Stromal cell of bone marrow (primary cell): ENCODE measurements at regions not wholly inside any gene's neighbourhood (a gene's known extent, or its start where the extent isn't known, plus 50 kb on each side); places are given as distances from the start of the nearest gene placed in this dataset.
"Not testable (repeated sequence)": the region's sequence is repeated elsewhere in the genome, so short reads cannot be mapped to it uniquely, and the experiment has no call there.

ENCODE experiments used
- DNase-seq: peaks from one replicate; pipeline ENCODE4 v3.0.0-alpha.2; 2012; ENCODE audit warnings: low read depth

DNA sequence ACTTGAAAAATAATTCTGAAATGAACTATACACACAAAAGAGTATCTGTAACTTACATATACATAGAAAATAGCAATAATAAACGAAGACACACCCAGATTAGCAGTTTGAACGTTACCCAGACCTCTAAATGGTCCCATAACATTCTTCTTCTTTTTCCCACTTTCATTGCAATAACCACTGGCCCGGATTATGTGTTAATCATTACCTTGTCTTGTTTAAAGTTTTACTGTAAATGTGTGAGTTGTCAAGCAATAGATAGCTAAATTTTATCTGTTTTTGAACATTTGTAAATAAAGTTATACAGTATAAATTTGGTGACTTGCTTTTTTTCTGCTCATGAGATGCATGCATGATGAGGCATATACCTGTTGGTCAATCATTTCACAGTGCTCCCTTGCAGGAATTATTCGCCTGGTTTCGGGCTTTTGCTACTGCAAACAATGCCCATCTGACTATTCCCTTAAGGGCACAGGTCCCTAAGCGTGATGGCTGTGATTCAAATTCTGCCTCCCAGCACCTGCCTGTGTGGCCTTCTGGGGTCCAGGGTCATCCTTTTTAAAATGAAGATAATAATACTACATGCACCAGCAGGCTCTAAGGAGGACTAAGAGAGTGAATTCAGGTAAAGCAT is 66.1 kb downstream of the GADD45G start:
- no peak for DNase-seq

DNA sequence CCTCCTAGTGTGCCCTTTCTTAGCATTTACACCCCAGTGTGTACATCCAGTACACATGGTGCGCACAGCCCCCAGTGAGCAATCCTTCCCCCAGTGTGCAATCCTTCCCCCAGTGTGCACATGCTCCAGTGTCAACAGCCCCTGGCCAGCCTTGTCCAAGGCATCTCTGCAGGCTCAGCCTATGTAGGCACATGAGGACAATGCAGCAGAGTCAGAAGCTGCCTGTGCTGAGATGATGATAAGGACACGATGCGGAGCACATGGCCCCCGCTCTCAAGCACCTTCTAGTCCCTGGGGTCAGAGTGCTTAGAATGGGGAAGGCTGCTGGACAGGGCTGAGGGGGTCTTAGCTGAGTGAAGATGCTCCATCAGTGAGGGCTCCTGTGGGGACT is 69.8 kb downstream of the GADD45G start:
- DNase-seq: no peak

GRCh38 chr9:89675058-89675742 is 70.4 kb downstream of the GADD45G start:
- no peak for DNase-seq

DNA sequence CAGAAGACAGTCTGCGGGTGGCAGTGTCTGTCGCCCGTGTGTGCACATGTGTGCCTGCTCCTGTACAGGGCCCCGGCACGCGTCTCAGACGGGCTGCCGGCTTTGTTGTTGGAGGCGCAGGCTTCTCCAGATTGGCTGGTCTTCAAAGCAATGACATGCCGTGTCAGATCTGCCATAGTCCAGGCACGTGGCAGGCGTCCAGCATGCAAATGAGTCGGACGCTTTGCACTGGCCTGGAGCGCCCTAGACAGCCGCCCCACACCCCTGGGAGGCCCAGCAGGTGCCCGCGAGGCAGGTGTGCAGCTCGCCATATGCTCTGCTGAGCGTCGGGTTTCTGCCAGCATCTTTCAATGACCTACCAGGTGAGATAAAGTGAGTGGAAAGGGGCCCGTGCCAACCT is 71.5 kb downstream of the GADD45G start:
- no peak for DNase-seq

GRCh38 chr9:89677702-89678395 is 73.0 kb downstream of the GADD45G start:
- no peak for DNase-seq

GRCh38 chr9:89678396-89679015 is 73.7 kb downstream of the GADD45G start:
- DNase-seq: no peak

- DNase-seq: no peak
Measured at GRCh38 chr9:89679016-89679415, 74.2 kb downstream of the GADD45G start.

GRCh38 chr9:89679581-89679980 is 74.8 kb downstream of the GADD45G start:
- no peak for DNase-seq

GRCh38 chr9:89680547-89681467 is 76.0 kb downstream of the GADD45G start:
- DNase-seq: no peak

- not testable (repeated sequence) for DNase-seq
Measured at GRCh38 chr9:89681468-89681859, 76.7 kb downstream of the GADD45G start.

DNA sequence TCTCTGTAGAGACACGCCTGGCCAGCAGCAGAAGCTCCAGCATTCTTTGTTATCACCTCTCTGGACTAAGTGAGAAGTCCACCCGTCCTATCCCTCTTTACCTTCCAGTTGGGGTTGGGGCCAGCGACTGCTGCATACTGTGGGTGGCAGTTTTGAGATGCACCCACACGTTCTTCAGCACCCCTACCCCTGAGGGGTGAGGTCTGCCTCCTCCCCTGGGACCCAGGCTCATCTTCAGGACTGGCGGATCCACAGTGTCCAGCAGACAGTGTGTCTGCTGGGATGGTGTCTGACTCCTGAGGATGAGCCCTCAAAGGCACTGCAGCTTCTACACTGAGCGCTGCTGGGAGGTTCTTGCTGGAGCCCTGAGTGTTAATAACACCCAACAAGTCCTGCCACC is 78.8 kb downstream of the GADD45G start:
- DNase-seq: no peak

DNA sequence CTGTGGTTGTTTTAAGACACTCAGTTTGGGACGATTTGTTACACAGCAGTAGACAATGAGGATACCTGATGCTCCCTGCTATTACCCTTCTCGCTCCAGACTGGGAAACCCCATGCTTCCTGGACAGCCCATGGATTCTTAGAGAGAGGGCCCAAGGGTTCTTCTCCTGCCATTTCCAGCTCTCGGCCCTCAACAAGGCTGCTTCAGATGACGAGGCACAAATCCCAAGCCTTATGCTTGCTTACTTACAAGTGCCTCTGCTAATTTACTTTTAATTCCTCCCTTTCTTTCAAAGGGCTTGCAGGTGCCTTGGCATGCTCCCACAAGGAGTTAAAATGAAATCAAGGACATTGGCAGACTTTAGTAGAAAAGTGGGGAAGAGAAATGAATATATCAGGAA is 79.4 kb downstream of the GADD45G start:
- no peak for DNase-seq

GRCh38 chr9:89684912-89685636 is 80.3 kb downstream of the GADD45G start:
- no peak for DNase-seq

GRCh38 chr9:89685698-89686097 is 80.9 kb downstream of the GADD45G start:
- no peak for DNase-seq

GRCh38 chr9:89686126-89686525 is 81.3 kb downstream of the GADD45G start:
- DNase-seq: no peak

- no peak for DNase-seq
Measured at GRCh38 chr9:89686621-89687020, 81.8 kb downstream of the GADD45G start.

DNA sequence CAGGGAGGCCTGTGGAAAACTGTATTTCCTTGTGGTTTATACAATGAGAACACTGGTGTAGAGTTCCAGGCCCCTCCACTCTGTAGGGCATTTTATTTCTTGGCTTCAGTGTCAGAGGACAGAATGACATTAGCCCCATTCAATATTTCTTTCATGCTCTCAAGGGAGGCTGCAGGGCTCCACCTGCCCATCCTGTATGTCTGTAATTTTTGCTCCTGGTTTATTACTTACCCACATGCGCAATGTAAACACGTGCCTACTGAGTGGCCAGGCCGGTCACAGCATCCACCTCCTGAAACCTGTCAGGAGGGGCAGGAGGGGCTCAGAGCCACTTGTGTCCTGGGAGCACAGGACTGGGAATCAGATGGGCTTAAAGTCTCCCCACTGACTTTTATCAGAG is 82.4 kb downstream of the GADD45G start:
- DNase-seq: no peak

- DNase-seq: no peak
Measured at GRCh38 chr9:89687848-89688247, 83.0 kb downstream of the GADD45G start.

DNA sequence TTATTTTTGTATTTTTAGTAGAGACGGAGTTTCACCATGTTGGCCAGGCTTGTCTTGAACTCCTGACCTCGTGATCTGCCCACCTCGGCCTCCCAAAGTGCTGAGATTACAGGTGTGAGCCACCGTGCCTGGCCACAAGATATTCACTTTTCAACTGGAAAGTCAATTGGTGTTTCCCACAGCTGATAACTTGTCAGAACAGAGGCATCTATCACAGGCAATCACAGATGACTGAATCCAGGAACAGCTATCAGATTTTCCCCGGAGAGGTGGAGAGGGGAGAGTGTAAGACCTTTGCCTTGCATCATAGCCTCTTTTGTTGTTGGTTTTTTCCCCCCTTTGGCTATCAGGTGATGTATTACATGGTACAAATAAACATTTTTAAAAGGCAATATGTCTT is 84.5 kb downstream of the GADD45G start:
- DNase-seq: not testable (repeated sequence)

DNA sequence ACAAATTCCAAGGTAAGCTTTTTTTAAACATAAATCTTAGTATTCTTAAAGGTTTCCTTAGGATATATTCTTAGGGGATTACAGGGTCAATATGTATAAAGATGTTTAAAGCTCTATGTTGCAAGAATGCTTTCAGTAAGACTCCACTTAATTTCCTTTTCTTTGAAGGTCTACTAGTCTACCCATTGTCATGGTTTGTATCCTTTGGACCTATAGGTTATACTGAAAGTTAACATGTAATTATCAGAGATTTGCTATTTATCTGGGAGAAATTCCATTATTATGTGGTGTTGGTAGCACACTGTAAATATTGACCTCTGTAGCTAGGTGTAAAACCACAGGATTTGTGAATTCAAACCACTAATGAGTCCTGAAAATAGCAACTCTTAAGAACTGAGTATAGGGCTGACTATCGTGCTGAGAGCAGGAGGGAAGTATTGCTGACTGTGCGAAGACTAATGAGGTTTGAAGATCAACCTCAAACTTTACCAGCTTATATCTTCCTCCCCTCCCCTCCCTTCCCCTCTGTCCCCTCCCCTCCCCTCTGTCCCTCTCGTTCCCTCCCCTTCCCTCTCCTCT is 85.6 kb downstream of the GADD45G start:
- no peak for DNase-seq

- no peak for DNase-seq
Measured at GRCh38 chr9:89695441-89695891, 90.7 kb downstream of the GADD45G start.
